ENCODE measurements at regions not wholly inside any gene's neighbourhood (a gene's known extent, or its start where the extent isn't known, plus 50 kb on each side); places are given as distances from the start of the nearest gene placed in this dataset.

DNA sequence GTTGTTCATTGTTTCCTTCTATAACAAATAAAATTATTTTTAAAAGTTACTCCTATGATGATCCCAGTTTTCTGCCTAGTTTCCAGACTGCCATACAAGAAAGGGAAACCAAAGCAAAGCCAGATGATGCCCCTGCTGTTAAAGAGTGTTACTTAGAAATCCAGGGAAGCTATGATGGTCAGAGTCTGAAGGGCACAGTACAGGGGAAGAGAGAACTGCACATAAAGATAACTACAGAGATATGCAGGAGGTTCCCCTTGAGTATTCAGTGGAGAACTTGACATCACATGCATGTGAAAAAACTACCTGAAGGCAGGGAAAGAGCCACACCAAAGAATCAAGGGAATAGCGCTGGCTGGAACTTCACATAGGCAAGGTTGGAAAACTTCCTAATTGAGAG is 494.2 kb upstream of the FSTL5 start:
- TF ChIP-seq, protein P1, sequence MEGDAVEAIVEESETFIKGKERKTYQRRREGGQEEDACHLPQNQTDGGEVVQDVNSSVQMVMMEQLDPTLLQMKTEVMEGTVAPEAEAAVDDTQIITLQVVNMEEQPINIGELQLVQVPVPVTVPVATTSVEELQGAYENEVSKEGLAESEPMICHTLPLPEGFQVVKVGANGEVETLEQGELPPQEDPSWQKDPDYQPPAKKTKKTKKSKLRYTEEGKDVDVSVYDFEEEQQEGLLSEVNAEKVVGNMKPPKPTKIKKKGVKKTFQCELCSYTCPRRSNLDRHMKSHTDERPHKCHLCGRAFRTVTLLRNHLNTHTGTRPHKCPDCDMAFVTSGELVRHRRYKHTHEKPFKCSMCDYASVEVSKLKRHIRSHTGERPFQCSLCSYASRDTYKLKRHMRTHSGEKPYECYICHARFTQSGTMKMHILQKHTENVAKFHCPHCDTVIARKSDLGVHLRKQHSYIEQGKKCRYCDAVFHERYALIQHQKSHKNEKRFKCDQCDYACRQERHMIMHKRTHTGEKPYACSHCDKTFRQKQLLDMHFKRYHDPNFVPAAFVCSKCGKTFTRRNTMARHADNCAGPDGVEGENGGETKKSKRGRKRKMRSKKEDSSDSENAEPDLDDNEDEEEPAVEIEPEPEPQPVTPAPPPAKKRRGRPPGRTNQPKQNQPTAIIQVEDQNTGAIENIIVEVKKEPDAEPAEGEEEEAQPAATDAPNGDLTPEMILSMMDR (IDR thresholded peaks at IDR 0.05; ENCODE audit: low read depth, low read length) = no peak
- no peak for TF ChIP-seq EZH2phosphoT487 (IDR thresholded peaks at IDR 0.05; ENCODE audit: low read depth)
